ENCODE measurements at regions not wholly inside any gene's neighbourhood (a gene's known extent, or its start where the extent isn't known, plus 50 kb on each side); places are given as distances from the start of the nearest gene placed in this dataset.

DNA sequence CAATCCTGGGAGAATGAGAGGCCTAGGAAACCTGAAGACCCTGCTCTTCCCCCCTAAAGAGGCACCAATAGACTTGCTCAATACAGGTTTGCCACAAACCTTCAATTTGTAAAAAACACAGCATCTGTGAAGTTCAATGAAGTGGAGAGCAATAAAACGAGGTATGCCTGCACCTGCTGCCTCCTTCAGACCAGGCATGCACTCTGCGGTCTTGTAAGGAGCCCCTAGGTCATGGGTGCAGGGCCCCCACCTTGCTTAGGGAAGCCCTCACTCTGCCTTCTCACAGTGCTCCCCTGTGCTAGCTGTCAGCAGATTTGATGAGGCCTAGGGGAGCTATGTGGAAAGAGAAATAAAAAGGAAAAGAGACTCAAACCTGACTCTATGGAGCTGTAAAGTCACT is 72.1 kb upstream of the GALNT10 start:
- TF ChIP-seq KLF1 (tag by site-specific recombination; IDR thresholded peaks at IDR 0.05) = no peak
- TF ChIP-seq, protein P1, sequence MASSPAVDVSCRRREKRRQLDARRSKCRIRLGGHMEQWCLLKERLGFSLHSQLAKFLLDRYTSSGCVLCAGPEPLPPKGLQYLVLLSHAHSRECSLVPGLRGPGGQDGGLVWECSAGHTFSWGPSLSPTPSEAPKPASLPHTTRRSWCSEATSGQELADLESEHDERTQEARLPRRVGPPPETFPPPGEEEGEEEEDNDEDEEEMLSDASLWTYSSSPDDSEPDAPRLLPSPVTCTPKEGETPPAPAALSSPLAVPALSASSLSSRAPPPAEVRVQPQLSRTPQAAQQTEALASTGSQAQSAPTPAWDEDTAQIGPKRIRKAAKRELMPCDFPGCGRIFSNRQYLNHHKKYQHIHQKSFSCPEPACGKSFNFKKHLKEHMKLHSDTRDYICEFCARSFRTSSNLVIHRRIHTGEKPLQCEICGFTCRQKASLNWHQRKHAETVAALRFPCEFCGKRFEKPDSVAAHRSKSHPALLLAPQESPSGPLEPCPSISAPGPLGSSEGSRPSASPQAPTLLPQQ (tag by site-specific recombination; IDR thresholded peaks at IDR 0.05) = no peak
- TF ChIP-seq, protein P2, sequence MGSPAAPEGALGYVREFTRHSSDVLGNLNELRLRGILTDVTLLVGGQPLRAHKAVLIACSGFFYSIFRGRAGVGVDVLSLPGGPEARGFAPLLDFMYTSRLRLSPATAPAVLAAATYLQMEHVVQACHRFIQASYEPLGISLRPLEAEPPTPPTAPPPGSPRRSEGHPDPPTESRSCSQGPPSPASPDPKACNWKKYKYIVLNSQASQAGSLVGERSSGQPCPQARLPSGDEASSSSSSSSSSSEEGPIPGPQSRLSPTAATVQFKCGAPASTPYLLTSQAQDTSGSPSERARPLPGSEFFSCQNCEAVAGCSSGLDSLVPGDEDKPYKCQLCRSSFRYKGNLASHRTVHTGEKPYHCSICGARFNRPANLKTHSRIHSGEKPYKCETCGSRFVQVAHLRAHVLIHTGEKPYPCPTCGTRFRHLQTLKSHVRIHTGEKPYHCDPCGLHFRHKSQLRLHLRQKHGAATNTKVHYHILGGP (tag by site-specific recombination; IDR thresholded peaks at IDR 0.05) = no peak
- no peak for TF ChIP-seq ZSCAN23 (tag by site-specific recombination; IDR thresholded peaks at IDR 0.05)
- TF ChIP-seq, protein P3, sequence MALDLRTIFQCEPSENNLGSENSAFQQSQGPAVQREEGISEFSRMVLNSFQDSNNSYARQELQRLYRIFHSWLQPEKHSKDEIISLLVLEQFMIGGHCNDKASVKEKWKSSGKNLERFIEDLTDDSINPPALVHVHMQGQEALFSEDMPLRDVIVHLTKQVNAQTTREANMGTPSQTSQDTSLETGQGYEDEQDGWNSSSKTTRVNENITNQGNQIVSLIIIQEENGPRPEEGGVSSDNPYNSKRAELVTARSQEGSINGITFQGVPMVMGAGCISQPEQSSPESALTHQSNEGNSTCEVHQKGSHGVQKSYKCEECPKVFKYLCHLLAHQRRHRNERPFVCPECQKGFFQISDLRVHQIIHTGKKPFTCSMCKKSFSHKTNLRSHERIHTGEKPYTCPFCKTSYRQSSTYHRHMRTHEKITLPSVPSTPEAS (tag by site-specific recombination; IDR thresholded peaks at IDR 0.05) = no peak
- no peak for TF ChIP-seq PBX3 (CRISPR knock-in tag; IDR thresholded peaks at IDR 0.05)
- no peak for TF ChIP-seq SP3 (tag by site-specific recombination; IDR thresholded peaks at IDR 0.05)
- TF ChIP-seq ZNF558 (tag by site-specific recombination; IDR thresholded peaks at IDR 0.05) = no peak
- TF ChIP-seq ZNF10 (tag by site-specific recombination; IDR thresholded peaks at IDR 0.05) = no peak
- TF ChIP-seq ZNF624 (tag by site-specific recombination; IDR thresholded peaks at IDR 0.05) = no peak
- no peak for TF ChIP-seq PRDM4 (tag by site-specific recombination; IDR thresholded peaks at IDR 0.05)
- TF ChIP-seq ZNF48 (tag by site-specific recombination; IDR thresholded peaks at IDR 0.05) = no peak
- TF ChIP-seq IKZF3 (tag by site-specific recombination; IDR thresholded peaks at IDR 0.05) = no peak
- no peak for TF ChIP-seq ZNF626 (tag by site-specific recombination; IDR thresholded peaks at IDR 0.05)
- TF ChIP-seq, protein P4, sequence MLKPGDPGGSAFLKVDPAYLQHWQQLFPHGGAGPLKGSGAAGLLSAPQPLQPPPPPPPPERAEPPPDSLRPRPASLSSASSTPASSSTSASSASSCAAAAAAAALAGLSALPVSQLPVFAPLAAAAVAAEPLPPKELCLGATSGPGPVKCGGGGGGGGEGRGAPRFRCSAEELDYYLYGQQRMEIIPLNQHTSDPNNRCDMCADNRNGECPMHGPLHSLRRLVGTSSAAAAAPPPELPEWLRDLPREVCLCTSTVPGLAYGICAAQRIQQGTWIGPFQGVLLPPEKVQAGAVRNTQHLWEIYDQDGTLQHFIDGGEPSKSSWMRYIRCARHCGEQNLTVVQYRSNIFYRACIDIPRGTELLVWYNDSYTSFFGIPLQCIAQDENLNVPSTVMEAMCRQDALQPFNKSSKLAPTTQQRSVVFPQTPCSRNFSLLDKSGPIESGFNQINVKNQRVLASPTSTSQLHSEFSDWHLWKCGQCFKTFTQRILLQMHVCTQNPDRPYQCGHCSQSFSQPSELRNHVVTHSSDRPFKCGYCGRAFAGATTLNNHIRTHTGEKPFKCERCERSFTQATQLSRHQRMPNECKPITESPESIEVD (tag by site-specific recombination; IDR thresholded peaks at IDR 0.05) = no peak
- ChIA-PET CTCF (interaction anchor here (1.0 kb wide), 1 partner anchor 41 kb away, joined by 3 read pairs; no protein-coding TSS in a partner anchor), POLR2A (no interaction called here)
- H3K9me3 ChIP-seq (ENCODE audit: control insufficient read depth, insufficient read depth, low read depth, low read length) = no peaks in the 10 kb centered on the region
- no peak overlapping the region for H3K4me3 ChIP-seq (ENCODE audit: low read depth, low read length)
- no peaks in the 10 kb centered on the region for H3K36me3 ChIP-seq (ENCODE audit: control insufficient read depth in 2 of 2, insufficient read depth in 1 of 2, low read length in 2 of 2)
- H3K4me1 ChIP-seq (ENCODE audit: control insufficient read depth, insufficient read depth, low read length) = no peaks in the 10 kb centered on the region
- H3K27ac ChIP-seq (ENCODE audit: extremely low read depth, low read depth, low read length) = no peak overlapping the region

DNA sequence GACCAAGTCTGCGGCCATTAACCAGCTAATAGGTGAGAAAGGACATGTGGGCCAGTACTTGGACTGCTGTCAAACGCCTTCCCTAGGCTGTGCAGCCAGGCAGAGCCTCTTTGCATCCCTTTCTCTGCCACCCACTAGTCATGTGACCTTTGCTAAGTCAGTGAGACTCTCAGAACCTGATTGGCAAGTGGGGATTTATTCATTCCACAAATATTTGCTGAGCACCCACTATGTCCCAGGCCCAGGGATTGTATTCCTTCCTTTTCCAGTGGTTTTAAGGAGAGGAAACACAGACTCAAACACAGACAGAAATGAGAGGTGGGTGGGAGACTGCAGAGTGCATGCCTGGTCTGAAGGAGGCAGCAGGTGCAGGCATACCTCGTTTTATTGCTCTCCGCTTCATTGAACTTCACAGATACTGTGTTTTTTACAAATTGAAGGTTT is 71.6 kb upstream of the GALNT10 start:
- Histone ChIP-seq H3K36me3 (ENCODE audit: control insufficient read depth in 2 of 2, insufficient read depth in 1 of 2, low read length in 2 of 2) (no peaks in the 10 kb centered on the region), H3K27ac (ENCODE audit: extremely low read depth, low read depth, low read length) (no peak overlapping the region), H3K4me1 (ENCODE audit: control insufficient read depth, insufficient read depth, low read length) (no peaks in the 10 kb centered on the region), H3K9me3 (ENCODE audit: control insufficient read depth, insufficient read depth, low read depth, low read length) (no peaks in the 10 kb centered on the region), H3K4me3 (ENCODE audit: low read depth, low read length) (no peak overlapping the region)
- ChIA-PET CTCF (interaction anchor here (0.5 to 1.0 kb wide), 2 partner anchors 17 to 41 kb away, joined by 3 read pairs; no protein-coding TSS in a partner anchor), POLR2A (no interaction called here)
- TF ChIP-seq ZNF274 (IDR thresholded peaks at IDR 0.05; ENCODE audit: low read length) (no peak), ZNF274 (tag by site-specific recombination; IDR thresholded peaks at IDR 0.05; ENCODE audit: borderline replicate concordance) (no peak), ZNF416 (tag by site-specific recombination; IDR thresholded peaks at IDR 0.05) (no peak), ZSCAN16 (tag by site-specific recombination; IDR thresholded peaks at IDR 0.05) (no peak), EGR2 (tag by site-specific recombination; IDR thresholded peaks at IDR 0.05; ENCODE audit: low read depth) (peak; percentile 78; the same call in 1 of the 2 replicates), OSR2 (tag by site-specific recombination; IDR thresholded peaks at IDR 0.05) (no peak), TCF7L2 (IDR thresholded peaks at IDR 0.05; ENCODE audit: borderline replicate concordance, low read depth, low read length) (no peak), ZFHX2 (tag by site-specific recombination; conservative IDR thresholded peaks at IDR 0.05) (peak; percentile 77)

Data from HEK293 (cell line).